Effector memory CD4-positive, alpha-beta T cell (primary cell): ENCODE measurements at regions not wholly inside any gene's neighbourhood (a gene's known extent, or its start where the extent isn't known, plus 50 kb on each side); places are given as distances from the start of the nearest gene placed in this dataset.
"Not testable (repeated sequence)": the region's sequence is repeated elsewhere in the genome, so short reads cannot be mapped to it uniquely, and the experiment has no call there.

Experiments
- DNase-seq, 3 donors: peaks; one replicate each; pipeline ENCODE4 v3.0.0-alpha.2; 2020
- H3K27ac ChIP-seq: 2 replicates; pipeline ENCODE4 v1.7.0; 2013; ENCODE audit warnings: mild to moderate bottlenecking, low read length, moderate library complexity; ENCODE audit not compliant: insufficient read depth, poor library complexity, severe bottlenecking
- H3K27me3 ChIP-seq: replicated peaks from 2 replicates; pipeline ENCODE4 v1.7.0; 2013; ENCODE audit warnings: mild to moderate bottlenecking, low read length; ENCODE audit not compliant: insufficient read depth, control insufficient read depth, poor library complexity, severe bottlenecking
- H3K36me3 ChIP-seq: 2 replicates; pipeline ENCODE4 v1.7.0; 2013; ENCODE audit warnings: mild to moderate bottlenecking, low read length, moderate library complexity; ENCODE audit not compliant: control insufficient read depth, insufficient read depth
- H3K4me1 ChIP-seq: 2 replicates; pipeline ENCODE4 v1.7.0; 2013; ENCODE audit warnings: low read length, mild to moderate bottlenecking; ENCODE audit not compliant: control insufficient read depth, insufficient read depth, poor library complexity, severe bottlenecking
- H3K4me3 ChIP-seq: 2 replicates; pipeline ENCODE4 v1.7.0; 2013; ENCODE audit warnings: low read length, low read depth, mild to moderate bottlenecking; ENCODE audit not compliant: insufficient read depth, poor library complexity, severe bottlenecking
- H3K9me3 ChIP-seq: 2 replicates; pipeline ENCODE4 v1.7.0; 2013; ENCODE audit warnings: mild to moderate bottlenecking, low read length, moderate library complexity; ENCODE audit not compliant: control insufficient read depth

DNA sequence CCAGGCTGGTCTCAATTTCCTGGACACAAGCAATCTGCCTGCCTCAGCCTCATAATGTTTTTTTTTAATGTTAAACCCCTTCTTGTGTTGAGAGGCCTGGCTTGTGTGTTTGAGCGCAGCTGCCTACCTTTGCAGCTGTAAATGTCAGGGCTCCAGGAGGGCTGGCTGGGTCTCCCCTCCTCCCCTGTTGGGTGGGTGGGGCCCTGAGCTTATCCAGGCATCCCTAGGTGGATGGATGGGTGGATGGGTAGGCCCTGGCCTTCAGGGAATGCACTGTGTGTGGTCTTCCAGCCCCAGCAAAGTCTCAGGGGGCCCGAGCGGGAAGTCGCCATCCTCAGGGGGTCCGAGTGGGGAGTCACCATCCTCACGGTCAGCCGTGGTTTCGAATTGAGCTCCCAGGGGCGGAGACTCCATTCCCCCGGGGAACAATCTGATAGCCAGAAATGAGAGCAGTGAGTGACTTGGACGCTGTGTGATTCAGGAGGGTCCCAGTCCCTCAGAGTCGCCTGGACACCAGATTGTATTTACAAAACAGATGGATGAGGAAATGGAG lies 279.4 kb upstream of the PLGLB2 start:
- not testable (repeated sequence) for H3K9me3 ChIP-seq, H3K36me3 ChIP-seq, H3K4me3 ChIP-seq, H3K4me1 ChIP-seq, H3K27me3 ChIP-seq, DNase-seq
- H3K27ac ChIP-seq, result peak overlapping the region; percentile 11

DNA sequence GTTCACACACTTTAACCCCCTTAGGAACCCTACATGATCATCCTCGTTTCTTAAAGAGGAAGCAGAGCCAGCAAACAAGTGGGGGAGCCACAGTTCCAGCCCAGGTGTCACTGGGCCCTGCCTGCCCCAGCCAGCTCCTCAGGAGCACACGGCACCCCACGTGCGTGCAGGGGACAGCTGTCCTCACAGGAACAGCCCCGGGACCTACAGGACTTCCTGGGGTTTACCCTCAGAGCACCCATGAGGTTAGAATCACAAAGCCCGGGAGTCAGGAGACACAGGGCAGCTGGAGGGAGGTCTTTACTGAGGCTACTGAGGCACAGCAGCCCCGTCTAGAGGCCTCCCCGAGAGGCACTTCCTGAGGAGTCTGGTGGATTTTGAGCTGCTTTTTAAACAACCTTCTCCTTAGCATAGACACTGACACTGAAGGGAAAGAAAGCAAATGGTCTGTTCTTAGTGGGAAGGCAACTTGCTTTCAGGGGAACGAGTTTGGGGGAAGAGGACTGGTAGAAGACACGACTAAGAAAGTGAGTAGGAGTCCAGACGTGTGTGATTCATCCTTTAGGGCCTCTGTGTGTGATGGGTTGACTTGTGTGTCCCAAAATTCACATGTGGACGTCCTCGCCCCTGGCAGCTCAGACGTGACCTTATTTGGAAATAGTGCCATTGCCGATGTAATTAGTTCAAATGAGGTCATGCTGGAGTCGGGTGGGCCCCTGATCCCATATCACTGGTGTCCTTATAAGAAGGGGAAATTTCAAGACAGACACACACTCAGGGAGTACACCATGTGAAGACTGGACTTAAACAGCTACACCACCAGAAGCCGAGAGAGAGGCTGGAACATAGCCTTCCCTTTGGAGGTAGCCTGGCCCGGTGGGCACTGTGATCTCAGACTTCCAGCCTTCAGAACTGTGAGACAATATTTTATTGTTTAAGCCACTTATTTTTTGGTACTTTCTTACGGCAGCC lies 278.4 kb upstream of the PLGLB2 start:
- not testable (repeated sequence) for H3K36me3 ChIP-seq, H3K4me3 ChIP-seq, DNase-seq, H3K4me1 ChIP-seq, H3K27me3 ChIP-seq, H3K9me3 ChIP-seq
- H3K27ac ChIP-seq, result peak overlapping the region; percentile 51

DNA sequence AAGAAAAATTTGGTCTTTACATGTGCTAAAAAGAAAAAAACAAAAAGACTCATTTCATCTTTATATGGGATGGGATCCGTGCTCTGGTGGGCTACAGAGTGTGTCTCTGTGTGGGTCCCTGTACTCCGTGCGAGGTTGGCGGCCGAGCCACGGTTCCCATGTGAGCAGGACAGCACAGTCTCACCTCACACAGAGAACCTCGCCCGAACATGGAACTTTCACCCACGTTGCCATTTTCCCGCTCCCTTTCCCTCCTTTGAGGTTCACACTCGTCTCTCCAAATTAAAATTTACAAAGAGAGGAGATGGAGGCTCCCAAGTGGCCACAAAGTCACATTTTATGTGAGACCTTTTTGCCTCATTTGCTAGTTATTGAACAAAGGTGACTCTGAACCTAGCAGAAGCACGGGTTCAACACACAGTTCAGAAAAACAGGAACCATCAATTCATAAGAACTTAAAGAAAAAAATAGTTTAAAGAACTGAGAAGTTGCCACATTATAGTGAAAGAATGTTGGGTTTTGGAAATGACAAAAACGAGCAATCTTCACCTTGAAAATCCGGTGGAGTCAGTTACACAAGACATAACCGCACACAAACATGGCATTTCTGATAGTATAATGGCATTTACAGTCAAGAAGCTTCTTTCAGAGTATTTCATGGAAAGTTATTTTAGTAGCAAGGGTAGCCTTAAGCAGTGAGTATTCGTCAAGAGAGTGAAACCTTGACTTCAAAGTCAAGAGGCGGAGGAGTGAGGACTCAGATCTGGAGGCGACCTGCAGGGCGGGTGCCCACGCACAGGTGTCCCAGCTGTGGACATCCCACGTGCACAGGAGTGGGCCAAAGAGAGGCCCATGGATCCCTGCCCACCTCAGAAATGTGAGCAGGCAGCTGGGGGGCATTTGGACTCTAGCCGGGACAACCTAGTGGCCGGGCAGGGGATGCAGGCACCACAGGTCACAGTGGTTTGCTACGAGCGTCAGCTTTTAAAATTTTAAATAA lies 277.2 kb upstream of the PLGLB2 start:
- not testable (repeated sequence) for H3K36me3 ChIP-seq
- peak overlapping the region; percentile 51 for H3K27ac ChIP-seq

DNA sequence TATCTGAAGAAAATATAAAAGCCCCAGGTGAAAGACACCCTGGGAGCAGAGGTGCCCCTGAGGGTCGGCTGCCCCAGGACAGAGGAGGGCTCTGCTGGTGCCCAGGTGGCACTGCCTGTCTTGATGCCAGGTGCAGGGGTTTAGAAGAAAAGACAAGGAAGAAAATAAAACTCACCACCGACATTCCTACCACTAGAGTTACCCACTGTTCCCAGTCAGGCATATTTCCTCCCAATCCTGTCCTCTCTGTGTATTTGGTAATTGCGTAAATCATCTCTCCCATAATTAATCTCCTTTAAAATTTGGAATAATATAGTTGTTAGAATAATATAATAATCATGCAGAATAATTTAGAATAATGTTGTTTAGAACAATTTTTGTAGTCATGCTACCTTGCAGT lies 276.4 kb upstream of the PLGLB2 start:
- DNase-seq, H3K4me3 ChIP-seq, H3K27ac ChIP-seq, H3K36me3 ChIP-seq, H3K4me1 ChIP-seq, H3K27me3 ChIP-seq, H3K9me3 ChIP-seq: not testable (repeated sequence)

More for the DNA sequence above, 277.2 kb upstream of the PLGLB2 start:
- not testable (repeated sequence) for H3K4me1 ChIP-seq, DNase-seq, H3K27me3 ChIP-seq, H3K9me3 ChIP-seq, H3K4me3 ChIP-seq

DNA sequence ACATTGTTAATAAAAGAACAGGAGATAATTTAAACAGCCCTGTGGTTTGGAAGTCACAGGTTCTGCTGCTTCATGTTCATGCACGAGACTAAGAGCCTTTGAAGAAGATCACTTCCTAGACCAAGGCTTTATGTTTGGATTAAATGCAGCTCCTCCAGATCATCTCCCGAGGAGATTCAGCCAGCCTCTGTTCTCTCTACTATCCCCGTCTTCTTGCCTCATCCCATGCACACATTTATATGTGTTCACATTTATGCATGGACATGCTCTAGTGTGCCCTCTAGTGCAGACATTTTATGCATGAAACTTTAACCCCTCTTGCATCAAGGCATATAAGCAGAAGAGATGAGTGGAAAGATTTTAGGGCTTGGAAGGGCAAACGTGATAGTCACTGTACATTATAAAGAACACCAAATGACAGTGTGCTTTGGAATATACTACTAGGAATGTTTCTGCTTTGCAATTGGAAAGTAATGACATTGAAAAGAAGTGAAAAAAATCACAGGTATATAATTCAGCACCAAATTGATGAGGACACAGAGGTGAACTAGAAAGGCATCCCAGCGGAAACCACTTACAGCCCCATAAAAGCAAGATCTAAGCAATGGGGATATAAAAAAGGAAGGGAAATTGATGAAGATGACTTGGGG lies 271.5 kb upstream of the PLGLB2 start:
- H3K27me3 ChIP-seq, H3K27ac ChIP-seq, H3K4me3 ChIP-seq, H3K4me1 ChIP-seq, H3K36me3 ChIP-seq, DNase-seq, H3K9me3 ChIP-seq: not testable (repeated sequence)

DNA sequence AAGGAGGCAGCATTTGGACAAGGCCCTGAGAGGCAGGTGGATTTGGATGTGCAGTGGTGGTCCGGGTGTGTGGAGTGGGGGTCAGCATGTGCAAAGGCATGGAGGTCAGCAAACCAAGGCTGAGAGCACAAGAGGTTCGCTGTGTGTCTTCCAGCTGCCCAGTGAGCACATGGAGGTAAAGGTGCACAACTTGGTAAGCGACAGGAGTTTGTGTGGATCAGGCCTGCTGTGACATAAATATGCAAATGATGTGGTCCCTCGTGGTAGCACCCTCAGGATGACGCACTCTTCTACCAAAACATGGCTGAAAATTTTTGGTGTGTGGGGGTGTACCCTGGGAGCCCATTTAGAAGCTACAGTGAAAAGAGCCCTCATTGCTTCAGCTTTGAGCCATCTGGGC lies 271.0 kb upstream of the PLGLB2 start:
- not testable (repeated sequence) for H3K27me3 ChIP-seq, H3K27ac ChIP-seq, H3K9me3 ChIP-seq, H3K4me3 ChIP-seq, H3K4me1 ChIP-seq, H3K36me3 ChIP-seq
- DNase-seq, result peak in 2 of 3 donors; percentile 30 to 38

DNA sequence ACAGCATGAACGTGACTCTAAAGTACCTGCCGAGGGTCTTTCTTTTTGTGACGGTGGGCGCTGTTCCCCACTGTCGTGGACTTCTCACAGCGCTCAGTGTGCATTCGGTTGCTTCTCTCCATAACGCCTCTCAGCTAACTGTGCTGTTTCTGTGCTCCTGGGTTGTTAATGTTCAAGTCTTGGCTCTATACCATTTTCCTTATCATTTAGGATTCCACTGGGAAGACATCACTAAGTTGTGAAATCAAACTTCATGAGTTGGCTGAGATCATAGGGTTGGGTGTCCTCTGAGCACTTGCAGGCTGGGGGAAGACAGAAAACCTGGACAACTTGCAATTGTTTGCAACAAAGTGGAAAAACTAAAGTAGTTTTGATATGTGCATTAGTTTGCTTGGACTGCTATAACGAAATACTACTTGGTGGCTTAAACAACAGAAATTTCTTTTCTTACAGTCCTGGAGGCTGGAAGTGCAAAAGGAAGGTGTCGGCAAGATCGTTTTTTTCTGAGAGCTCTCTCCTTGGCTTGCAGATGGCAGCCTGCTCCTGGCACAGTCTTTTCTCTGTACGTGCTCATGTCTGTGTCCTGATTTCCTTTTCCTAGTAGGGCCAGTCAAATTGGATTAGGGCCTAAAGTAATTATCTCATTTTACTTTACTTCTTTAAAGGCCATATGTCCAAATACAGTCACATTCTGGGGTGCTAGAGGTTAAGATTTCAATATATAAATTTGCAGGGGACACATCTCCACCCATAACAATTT lies 270.0 kb upstream of the PLGLB2 start:
- H3K27me3 ChIP-seq, H3K9me3 ChIP-seq, H3K27ac ChIP-seq, H3K4me1 ChIP-seq, H3K36me3 ChIP-seq, DNase-seq, H3K4me3 ChIP-seq: not testable (repeated sequence)

DNA sequence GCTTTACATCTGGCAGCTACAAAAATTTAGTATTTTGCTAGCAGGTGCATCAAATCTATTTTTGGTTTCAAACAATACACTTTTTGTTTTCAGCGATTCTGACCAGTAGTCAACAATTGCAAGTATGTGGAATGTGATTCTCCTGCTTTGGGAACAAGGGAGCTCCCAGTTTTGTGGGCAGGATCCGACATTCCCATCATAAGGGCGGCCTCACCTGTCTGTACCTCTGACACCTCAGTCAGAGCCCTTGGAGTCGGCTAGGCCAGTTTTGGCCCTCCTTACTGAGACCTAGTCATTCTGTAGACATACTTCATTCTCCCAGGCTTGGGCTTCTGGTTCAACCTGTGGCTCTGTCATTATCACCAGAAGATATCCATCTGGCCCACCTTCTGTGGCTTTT lies 269.0 kb upstream of the PLGLB2 start:
- H3K4me1 ChIP-seq, DNase-seq, H3K4me3 ChIP-seq, H3K36me3 ChIP-seq, H3K27ac ChIP-seq, H3K9me3 ChIP-seq, H3K27me3 ChIP-seq: not testable (repeated sequence)

DNA sequence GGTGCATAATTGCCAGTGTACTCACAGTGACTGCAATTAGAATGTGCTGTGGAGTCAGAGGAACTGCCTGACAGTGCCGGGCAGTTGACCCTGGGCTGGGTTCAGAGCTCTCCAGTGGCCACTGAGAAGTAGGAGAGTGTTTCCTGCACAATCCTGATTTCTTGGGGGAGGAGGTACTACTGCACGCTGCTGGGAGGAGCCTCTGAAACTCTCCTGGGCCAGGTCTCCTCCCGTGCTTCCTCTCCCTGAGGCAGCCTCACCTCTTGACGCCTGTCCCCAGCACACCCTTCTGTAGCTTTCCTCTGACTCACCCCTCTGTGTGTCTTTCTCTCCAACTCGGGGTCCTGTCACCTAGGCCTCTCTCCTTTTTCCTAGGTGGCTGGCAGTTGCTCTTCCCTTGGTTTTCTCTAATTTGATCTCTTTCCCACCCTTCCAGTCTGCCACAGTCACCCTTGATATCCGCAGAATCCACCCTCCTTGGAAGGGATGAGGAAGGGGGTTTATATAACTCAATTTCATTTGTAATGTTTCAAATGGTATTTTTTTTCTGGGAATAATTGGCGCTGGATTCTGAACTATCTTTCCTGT lies 264.7 kb upstream of the PLGLB2 start:
- H3K27ac ChIP-seq, H3K9me3 ChIP-seq, H3K4me1 ChIP-seq, H3K27me3 ChIP-seq, H3K4me3 ChIP-seq, H3K36me3 ChIP-seq: not testable (repeated sequence)
- peak in 2 of 3 donors; percentile 16 to 24 for DNase-seq
